IMR-90 (cell line): ENCODE measurements at regions not wholly inside any gene's neighbourhood (a gene's known extent, or its start where the extent isn't known, plus 50 kb on each side); places are given as distances from the start of the nearest gene placed in this dataset.

Experiments used
- ATAC-seq: fragments of 200-7000 bp; cut with Tn5 transposase; 2 replicates; pipeline ENCODE4 v1.9.1; 2020; ENCODE audit warnings: low read depth, mild to moderate bottlenecking, moderate library complexity
- BruUV-seq: library from RNA; stranded (reverse); fragments of 400-500 nt; replicated peaks from 2 replicates; lab custom pipeline; 2021; lab: Mats Ljungman, UMichigan
- CTCF ChIA-PET: fragments of 300-600 bp; formaldehyde crosslinking; extraction: SDS; loops from one replicate; lab custom pipeline; 2021; ENCODE audit warnings: antibody characterized with exemption; lab: Yijun Ruan, JAX
- POLR2A ChIA-PET: fragments of 300-600 bp; sonication (Branson Sonifier 250); formaldehyde crosslinking; loops from one replicate; lab custom pipeline; 2022; ENCODE audit warnings: antibody characterized with exemption; ENCODE audit not compliant: unreplicated experiment; lab: Charles Lee
- DNase-seq: peaks from one replicate; pipeline ENCODE4 v3.0.0; 2013
- H2AFZ ChIP-seq: replicated peaks from 2 replicates; pipeline ENCODE3; 2013; ENCODE audit warnings: low read length, mild to moderate bottlenecking; ENCODE audit not compliant: poor library complexity
- H2AK5ac ChIP-seq: 2 replicates; pipeline ENCODE4 v1.6.1; 2013; ENCODE audit warnings: low read depth, low read length, inconsistent platforms
- H2AK9ac ChIP-seq: replicated peaks from 2 replicates; pipeline ENCODE3; 2013; ENCODE audit warnings: mild to moderate bottlenecking, low read depth, low read length, moderate library complexity; ENCODE audit not compliant: poor library complexity
- H2BK120ac ChIP-seq: 2 replicates; pipeline ENCODE4 v1.6.1; 2013; ENCODE audit warnings: low read depth, low read length, inconsistent platforms
- H2BK15ac ChIP-seq: 3 replicates; pipeline ENCODE4 v1.6.1; 2013; ENCODE audit warnings: low read depth, low read length, inconsistent platforms
- H2BK20ac ChIP-seq: 2 replicates; pipeline ENCODE4 v1.6.1; 2013; ENCODE audit warnings: low read depth, mild to moderate bottlenecking, inconsistent platforms, low read length, moderate library complexity
- H2BK5ac ChIP-seq: 2 replicates; pipeline ENCODE4 v1.6.1; 2013; ENCODE audit warnings: mild to moderate bottlenecking, low read depth, low read length, inconsistent platforms; ENCODE audit not compliant: poor library complexity, severe bottlenecking
- H3K14ac ChIP-seq: replicated peaks from 2 replicates; pipeline ENCODE4 v1.6.1; 2013; ENCODE audit warnings: low read depth, low read length, inconsistent platforms
- H3K18ac ChIP-seq: 2 replicates; pipeline ENCODE4 v1.6.1; 2013; ENCODE audit warnings: low read depth, low read length, control low read depth
- H3K23ac ChIP-seq: 2 replicates; pipeline ENCODE4 v1.6.1; 2013; ENCODE audit warnings: low read depth, low read length, inconsistent platforms
- H3K27ac ChIP-seq: 2 replicates; pipeline ENCODE4 v1.5.1; 2013; ENCODE audit warnings: mild to moderate bottlenecking, control low read depth, low read length; ENCODE audit not compliant: insufficient read depth
- H3K27me3 ChIP-seq: 2 replicates; pipeline ENCODE4 v1.6.1; 2013; ENCODE audit warnings: low read length; ENCODE audit not compliant: control insufficient read depth, insufficient read depth
- H3K36me3 ChIP-seq: 2 replicates; pipeline ENCODE4 v1.6.1; 2013; ENCODE audit warnings: low read length, mixed read lengths; ENCODE audit not compliant: control insufficient read depth, insufficient read depth
- H3K4ac ChIP-seq: 2 replicates; pipeline ENCODE4 v1.6.1; 2013; ENCODE audit warnings: low read depth, low read length, inconsistent platforms
- H3K4me1 ChIP-seq: 2 replicates; pipeline ENCODE4 v1.6.1; 2013; ENCODE audit warnings: low read length, mixed read lengths; ENCODE audit not compliant: control insufficient read depth, insufficient read depth
- H3K4me2 ChIP-seq: 2 replicates; pipeline ENCODE4 v1.6.1; 2013; ENCODE audit warnings: low read depth, mild to moderate bottlenecking, control low read depth, low read length, moderate library complexity
- H3K4me3 ChIP-seq: 2 replicates; pipeline ENCODE4 v1.5.1; 2013; ENCODE audit warnings: low read depth, mild to moderate bottlenecking, control low read depth, low read length, moderate library complexity; ENCODE audit not compliant: insufficient read depth
- H3K56ac ChIP-seq: 2 replicates; pipeline ENCODE4 v1.6.1; 2013; ENCODE audit warnings: low read length, inconsistent platforms; ENCODE audit not compliant: insufficient read depth; ENCODE audit errors: extremely low read depth
- H3K79me1 ChIP-seq, 2 experiments: 2 replicates each; pipeline ENCODE4 v1.6.1; 2013; ENCODE audit warnings: low read length in 2 of 2, inconsistent platforms in 1 of 2, low read depth in 1 of 2
- H3K9ac ChIP-seq: 2 replicates; pipeline ENCODE4 v1.6.1; 2013; ENCODE audit warnings: low read depth, low read length, control low read depth
- H3K9me1 ChIP-seq: 2 replicates; pipeline ENCODE4 v1.6.1; 2013; ENCODE audit warnings: low read length, inconsistent platforms; ENCODE audit not compliant: insufficient read depth
- H3K9me3 ChIP-seq: 2 replicates; pipeline ENCODE4 v1.6.1; 2013; ENCODE audit warnings: low read length; ENCODE audit not compliant: control insufficient read depth, insufficient read depth
- H4K20me1 ChIP-seq: 2 replicates; pipeline ENCODE4 v1.6.1; 2013; ENCODE audit warnings: low read length, inconsistent platforms; ENCODE audit not compliant: insufficient read depth
- H4K5ac ChIP-seq: 2 replicates; pipeline ENCODE4 v1.6.1; 2013; ENCODE audit warnings: mild to moderate bottlenecking, low read depth, low read length, control low read depth
- H4K8ac ChIP-seq, 2 experiments: 2 replicates each; pipeline ENCODE4 v1.6.1; 2013; ENCODE audit warnings: low read depth in 2 of 2, low read length in 2 of 2, control low read depth in 1 of 2, inconsistent platforms in 1 of 2
- H4K91ac ChIP-seq: 2 replicates; pipeline ENCODE4 v1.6.1; 2013; ENCODE audit warnings: low read depth, low read length, inconsistent platforms; ENCODE audit not compliant: insufficient read depth
- CEBPB ChIP-seq: IDR thresholded peaks from 2 replicates; pipeline ENCODE4 v1.6.1; 2012; ENCODE audit warnings: low read depth, low read length, improper control_type of control experiment
- CTCF ChIP-seq: conservative IDR thresholded peaks from 2 replicates; pipeline ENCODE4 v1.5.1; 2012; ENCODE audit warnings: mild to moderate bottlenecking, low read depth, low read length, improper control_type of control experiment
- MAFK ChIP-seq: IDR thresholded peaks from 2 replicates; pipeline ENCODE4 v1.6.1; 2012; ENCODE audit warnings: low read depth, low read length, improper control_type of control experiment
- MAZ ChIP-seq: IDR thresholded peaks from 2 replicates; pipeline ENCODE4 v1.6.1; 2012; ENCODE audit warnings: low read depth, mild to moderate bottlenecking, low read length, improper control_type of control experiment, moderate library complexity, borderline replicate concordance
- NFE2L2 ChIP-seq: fragments of 150-350 bp; IDR thresholded peaks from 2 replicates; pipeline ENCODE4 v1.6.1; 2016; ENCODE audit warnings: low read depth, mild to moderate bottlenecking, low read length
- POLR2A ChIP-seq: IDR thresholded peaks from 2 replicates; pipeline ENCODE4 v1.6.1; 2012; ENCODE audit warnings: mild to moderate bottlenecking, low read depth, low read length
- RAD21 ChIP-seq: IDR thresholded peaks from 2 replicates; pipeline ENCODE4 v1.6.1; 2012; ENCODE audit warnings: low read length, improper control_type of control experiment
- RCOR1 ChIP-seq: IDR thresholded peaks from 2 replicates; pipeline ENCODE4 v1.6.1; 2012; ENCODE audit warnings: mild to moderate bottlenecking, low read length, improper control_type of control experiment; ENCODE audit not compliant: insufficient replicate concordance
- SMC3 ChIP-seq: fragments of 150-350 bp; IDR thresholded peaks from 2 replicates; pipeline ENCODE4 v1.6.1; 2016; ENCODE audit warnings: low read depth, mild to moderate bottlenecking, antibody characterized with exemption, low read length, moderate library complexity
- USF2 ChIP-seq: fragments of 150-350 bp; IDR thresholded peaks from 2 replicates; pipeline ENCODE4 v1.6.1; 2017; ENCODE audit warnings: mild to moderate bottlenecking, antibody characterized with exemption, low read length, low read depth
- WGBS, 2 experiments: methylation state at CpG; one replicate each; pipeline versions ENCODE4 v1.1.5 to v1.1.7; 2013; ENCODE audit warnings: missing lambda C conversion rate in 2 of 2; ENCODE audit not compliant: insufficient read length in 1 of 2; ENCODE audit errors: extremely low coverage in 2 of 2; 5-methylcytosine and 5-hydroxymethylcytosine counted together
- dilution Hi-C: fragments of 300-500 bp; cut with HindIII; formaldehyde crosslinking; loops from one replicate; pipeline ENCODE4 v1.14.3; 2018; ENCODE audit warnings: low sequenced_read_pairs; ENCODE audit not compliant: unreplicated experiment
- in situ Hi-C: fragments of 300-500 bp; cut with MboI; formaldehyde crosslinking; loops from 3 replicates; pipeline ENCODE4 v1.14.3; 2019; ENCODE audit warnings: low sequenced_read_pairs, inconsistent platforms, mixed read lengths
- intact Hi-C: fragments of 100-400 bp; cut with micrococcal nuclease; formaldehyde crosslinking; loops from 2 replicates; pipeline ENCODE4 v1.10.0; 2022

GRCh38 chr10:47247148-47248059, 52.6 kb upstream of the GDF10 start:
- no peak overlapping the region; the same call in 1 of the 2 replicates for H3K18ac ChIP-seq
- H3K23ac ChIP-seq, result no peak overlapping the region
- no peaks in the 10 kb centered on the region for H4K20me1 ChIP-seq
- CTCF ChIA-PET, result no interaction called here
- H3K4me3 ChIP-seq, result no peak overlapping the region
- no peak overlapping the region for H3K4ac ChIP-seq
- no peak overlapping the region for H2AK9ac ChIP-seq
- no peak overlapping the region for H2AK5ac ChIP-seq
- no peak overlapping the region; the same call in 1 of the 2 replicates for H4K5ac ChIP-seq
- no peak overlapping the region for H2AFZ ChIP-seq
- H2BK5ac ChIP-seq, result no peak overlapping the region
- no peak overlapping the region for H3K4me2 ChIP-seq
- in situ Hi-C loops (no loop called here), dilution Hi-C loops (no loop called here), intact Hi-C loops (no loop called here)
- POLR2A ChIA-PET, result no interaction called here
- DNase-seq, result no peak
- ATAC-seq, result no peak
- no peak overlapping the region for H3K14ac ChIP-seq
- no peak overlapping the region for H3K56ac ChIP-seq
- H3K79me1 ChIP-seq, result no peaks in the 10 kb centered on the region
- no peak overlapping the region for H4K8ac ChIP-seq
- H3K9me3 ChIP-seq, result no peaks in the 10 kb centered on the region
- H2BK20ac ChIP-seq, result no peak overlapping the region
- 64% methylated on average over 4 of the region's 13 CpGs; no CpG with 5 or more reads in 1 of the 2 experiments for WGBS, 2 experiments
- H3K9ac ChIP-seq, result no peak overlapping the region
- peaks cover 3% of the 10 kb centered on the region; the same call in 1 of the 2 replicates for H3K4me1 ChIP-seq
- TF ChIP-seq SMC3 (no peak), CTCF (no peak), CEBPB (no peak), NFE2L2 (no peak), RCOR1 (no peak), MAZ (no peak), POLR2A (no peak), USF2 (no peak), RAD21 (no peak), MAFK (no peak)
- no peak overlapping the region for H4K91ac ChIP-seq
- H3K9me1 ChIP-seq, result no peaks in the 10 kb centered on the region
- H3K27ac ChIP-seq, result no peak overlapping the region
- H2BK120ac ChIP-seq, result no peak overlapping the region
- BruUV-seq, result no TSS peak
- no peak overlapping the region for H2BK15ac ChIP-seq
- H3K27me3 ChIP-seq, result peaks cover 26% of the 10 kb centered on the region
- no peaks in the 10 kb centered on the region for H3K36me3 ChIP-seq
